Caco-2 (cell line): ENCODE measurements at regions not wholly inside any gene's neighbourhood (a gene's known extent, or its start where the extent isn't known, plus 50 kb on each side); places are given as distances from the start of the nearest gene placed in this dataset.

Experiments used
- BruUV-seq: library from RNA; stranded (reverse); fragments of 400-500 nt; replicated peaks from 2 replicates; lab custom pipeline; 2021; lab: Mats Ljungman, UMichigan
- CTCF ChIA-PET: fragments of 300-600 bp; sonication (Branson Sonifier 250); formaldehyde crosslinking; loops from one replicate; lab custom pipeline; 2022; ENCODE audit warnings: antibody characterized with exemption; lab: Charles Lee
- POLR2A ChIA-PET: fragments of 300-600 bp; sonication (Branson Sonifier 250); formaldehyde crosslinking; loops from one replicate; lab custom pipeline; 2022; ENCODE audit warnings: antibody characterized with exemption; lab: Charles Lee
- DNase-seq, 2 experiments: peaks; one replicate each; pipeline versions ENCODE4 v3.0.0 to v3.0.0-alpha.2; 2020 to 2022
- H3K27me3 ChIP-seq: replicated peaks from 2 replicates; pipeline ENCODE4 v1.6.0; 2011; ENCODE audit warnings: low read length; ENCODE audit not compliant: control insufficient read depth, insufficient read depth
- H3K36me3 ChIP-seq: 2 replicates; pipeline ENCODE4 v1.5.1; 2011; ENCODE audit warnings: low read length; ENCODE audit not compliant: control insufficient read depth, insufficient read depth
- H3K4me1 ChIP-seq: fragments of 250-450 bp; sonication (Bioruptor Pico); 2 replicates; pipeline ENCODE4 v1.5.1; 2020; ENCODE audit warnings: mild to moderate bottlenecking
- H3K4me3 ChIP-seq: 2 replicates; pipeline ENCODE4 v1.5.1; 2011; ENCODE audit warnings: low read depth, mild to moderate bottlenecking, control low read depth, low read length
- H3K9me3 ChIP-seq: fragments of 250-450 bp; sonication (Bioruptor Pico); 2 replicates; pipeline ENCODE4 v1.5.1; 2020; ENCODE audit warnings: mild to moderate bottlenecking, moderate library complexity
- H3K27ac Mint-ChIP-seq: one replicate; pipeline ENCODE4 v1.8.0; 2022; ENCODE audit warnings: mixed read lengths; ENCODE audit not compliant: unreplicated experiment
- H3K27me3 Mint-ChIP-seq: one replicate; pipeline ENCODE4 v1.8.0; 2022; ENCODE audit warnings: mixed read lengths; ENCODE audit not compliant: insufficient read depth, unreplicated experiment
- H3K36me3 Mint-ChIP-seq: one replicate; pipeline ENCODE4 v1.8.0; 2022; ENCODE audit warnings: mild to moderate bottlenecking, mixed read lengths; ENCODE audit not compliant: insufficient read depth, unreplicated experiment
- H3K4me1 Mint-ChIP-seq: one replicate; pipeline ENCODE4 v1.8.0; 2022; ENCODE audit warnings: low read depth, mixed read lengths; ENCODE audit not compliant: unreplicated experiment
- H3K4me3 Mint-ChIP-seq: one replicate; pipeline ENCODE4 v1.8.0; 2022; ENCODE audit warnings: mild to moderate bottlenecking, moderate library complexity, mixed read lengths; ENCODE audit not compliant: unreplicated experiment
- H3K9me3 Mint-ChIP-seq: one replicate; pipeline ENCODE4 v1.8.0; 2022; ENCODE audit warnings: mixed read lengths; ENCODE audit not compliant: unreplicated experiment
- intact Hi-C: fragments of 100-400 bp; cut with micrococcal nuclease; formaldehyde crosslinking; loops from one replicate; pipeline ENCODE4 v1.10.0; 2022; ENCODE audit not compliant: unreplicated experiment
- TF ChIP-seq, protein P1 (sequence below), 2 experiments: fragments of 200-600 bp in 1 of 2; IDR thresholded peaks; 1 replicate in 1 of 2; 2 replicates in 1 of 2; pipeline versions ENCODE4 v1.5.1 to v1.8.0; 2011 to 2022; ENCODE audit warnings: antibody characterized with exemption in 1 of 2, control low read depth in 1 of 2, inconsistent platforms in 1 of 2, low read depth in 1 of 2, low read length in 1 of 2, mild to moderate bottlenecking in 1 of 2, moderate library complexity in 1 of 2; ENCODE audit not compliant: insufficient read depth in 1 of 2, severe bottlenecking in 1 of 2, unreplicated experiment in 1 of 2

DNA sequence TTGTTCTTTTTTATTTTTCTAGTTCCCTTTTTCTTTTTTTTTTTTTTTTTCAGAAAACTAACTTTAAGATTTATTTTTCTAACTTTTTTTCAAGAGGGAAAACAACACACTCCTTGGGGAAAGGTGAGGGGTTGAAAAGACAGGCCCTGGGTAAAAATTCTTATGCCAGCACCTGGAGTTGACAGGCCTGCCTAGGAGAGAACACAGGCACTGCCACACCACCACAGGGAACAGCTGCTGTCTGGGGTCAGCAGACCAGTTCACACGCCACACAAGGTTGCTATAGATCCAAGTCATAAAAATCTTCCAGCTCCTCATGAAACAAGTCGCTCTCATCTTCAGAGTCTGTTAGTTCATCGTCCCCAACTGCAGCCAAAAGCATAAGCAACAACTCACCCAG, 246.4 kb downstream of the C12orf50 start:
- peaks cover 4% of the 10 kb centered on the region for H3K27me3 Mint-ChIP-seq
- H3K4me1 Mint-ChIP-seq = no peaks in the 10 kb centered on the region
- H3K4me3 ChIP-seq = no peak overlapping the region
- BruUV-seq = no TSS peak
- H3K36me3 Mint-ChIP-seq = peaks cover 4% of the 10 kb centered on the region
- intact Hi-C loops = no loop called here
- H3K27me3 ChIP-seq = no peaks in the 10 kb centered on the region
- ChIA-PET CTCF (no interaction called here), POLR2A (interaction anchor here (0.7 kb wide), 1 partner anchor 175 kb away, joined by 3 read pairs; no protein-coding TSS in a partner anchor)
- no peaks in the 10 kb centered on the region for H3K36me3 ChIP-seq
- no peaks in the 10 kb centered on the region for H3K4me1 ChIP-seq
- H3K4me3 Mint-ChIP-seq = no peak overlapping the region
- TF ChIP-seq, protein P1, sequence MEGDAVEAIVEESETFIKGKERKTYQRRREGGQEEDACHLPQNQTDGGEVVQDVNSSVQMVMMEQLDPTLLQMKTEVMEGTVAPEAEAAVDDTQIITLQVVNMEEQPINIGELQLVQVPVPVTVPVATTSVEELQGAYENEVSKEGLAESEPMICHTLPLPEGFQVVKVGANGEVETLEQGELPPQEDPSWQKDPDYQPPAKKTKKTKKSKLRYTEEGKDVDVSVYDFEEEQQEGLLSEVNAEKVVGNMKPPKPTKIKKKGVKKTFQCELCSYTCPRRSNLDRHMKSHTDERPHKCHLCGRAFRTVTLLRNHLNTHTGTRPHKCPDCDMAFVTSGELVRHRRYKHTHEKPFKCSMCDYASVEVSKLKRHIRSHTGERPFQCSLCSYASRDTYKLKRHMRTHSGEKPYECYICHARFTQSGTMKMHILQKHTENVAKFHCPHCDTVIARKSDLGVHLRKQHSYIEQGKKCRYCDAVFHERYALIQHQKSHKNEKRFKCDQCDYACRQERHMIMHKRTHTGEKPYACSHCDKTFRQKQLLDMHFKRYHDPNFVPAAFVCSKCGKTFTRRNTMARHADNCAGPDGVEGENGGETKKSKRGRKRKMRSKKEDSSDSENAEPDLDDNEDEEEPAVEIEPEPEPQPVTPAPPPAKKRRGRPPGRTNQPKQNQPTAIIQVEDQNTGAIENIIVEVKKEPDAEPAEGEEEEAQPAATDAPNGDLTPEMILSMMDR (IDR thresholded peaks at IDR 0.05; ENCODE audit: insufficient read depth in 1 of 2, low read depth in 1 of 2, low read length in 1 of 2, severe bottlenecking in 1 of 2, unreplicated experiment in 1 of 2) = no peak
- no peak for DNase-seq
- H3K27ac Mint-ChIP-seq = no peak overlapping the region
- H3K9me3 ChIP-seq = no peaks in the 10 kb centered on the region
- no peaks in the 10 kb centered on the region for H3K9me3 Mint-ChIP-seq

DNA sequence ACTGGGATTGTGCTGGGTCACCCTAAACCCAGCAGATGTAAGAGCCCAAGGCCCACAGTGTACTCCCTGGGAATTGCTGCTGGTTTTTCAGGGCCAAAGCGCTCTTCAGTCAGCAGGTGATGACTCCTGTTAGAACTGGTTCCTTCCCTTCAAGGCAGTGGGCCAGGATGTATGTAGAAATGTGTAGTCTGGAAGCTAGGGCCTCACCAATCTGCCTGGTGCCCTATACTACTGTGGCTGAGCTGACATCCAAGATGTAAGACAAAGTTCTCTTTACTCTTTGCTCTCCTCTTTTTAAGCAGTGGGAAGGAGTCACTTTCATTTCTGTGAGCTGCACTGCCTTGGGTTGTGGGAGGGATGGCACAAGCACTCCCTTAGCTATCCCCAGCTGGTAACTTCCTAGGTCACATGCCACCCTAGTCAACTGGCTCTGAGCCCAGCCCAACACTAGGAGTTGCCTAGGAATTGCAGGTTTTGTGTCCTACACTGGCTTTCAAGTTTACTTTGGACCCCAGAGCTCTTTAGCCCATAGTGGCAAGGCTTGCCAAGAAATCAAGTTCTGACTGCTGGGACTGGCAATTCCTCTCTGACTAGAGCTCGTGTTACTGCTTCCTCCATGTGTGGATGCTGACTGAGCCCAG, 249.2 kb downstream of the C12orf50 start:
- no peaks in the 10 kb centered on the region for H3K27me3 ChIP-seq
- H3K27ac Mint-ChIP-seq = no peak overlapping the region
- H3K9me3 Mint-ChIP-seq = no peaks in the 10 kb centered on the region
- no peaks in the 10 kb centered on the region for H3K4me1 Mint-ChIP-seq
- DNase-seq = no peak
- no peaks in the 10 kb centered on the region for H3K9me3 ChIP-seq
- H3K36me3 ChIP-seq = no peaks in the 10 kb centered on the region
- H3K4me3 ChIP-seq = no peak overlapping the region
- no peaks in the 10 kb centered on the region for H3K4me1 ChIP-seq
- TF ChIP-seq, protein P1 (IDR thresholded peaks at IDR 0.05; ENCODE audit: insufficient read depth in 1 of 2, low read depth in 1 of 2, low read length in 1 of 2, severe bottlenecking in 1 of 2, unreplicated experiment in 1 of 2) = no peak
- no peak overlapping the region for H3K4me3 Mint-ChIP-seq
- peaks cover 4% of the 10 kb centered on the region for H3K27me3 Mint-ChIP-seq
- BruUV-seq = no TSS peak
- H3K36me3 Mint-ChIP-seq = no peaks in the 10 kb centered on the region
- ChIA-PET CTCF (no interaction called here), POLR2A (no interaction called here)
- intact Hi-C loops = no loop called here

DNA sequence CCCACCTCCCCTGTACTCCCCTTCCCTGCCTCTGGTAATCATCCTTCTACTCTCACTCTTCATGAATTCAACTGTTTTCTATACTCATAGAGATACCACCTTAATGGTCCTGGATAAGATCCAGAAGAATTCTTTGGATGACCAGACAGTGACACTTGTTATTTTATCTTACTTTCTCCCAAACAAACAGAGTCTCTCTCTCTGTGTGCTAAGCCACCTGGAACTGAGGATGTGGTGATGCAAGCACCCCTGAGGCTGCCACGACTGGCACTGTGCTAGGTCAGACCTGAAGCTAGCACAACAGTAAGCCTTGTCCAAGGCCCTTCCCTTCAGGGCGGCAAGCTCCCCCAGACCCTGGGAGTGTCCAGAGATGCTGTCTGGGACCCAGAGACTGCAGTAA, 250.2 kb downstream of the C12orf50 start:
- no TSS peak for BruUV-seq
- TF ChIP-seq, protein P1 (IDR thresholded peaks at IDR 0.05; ENCODE audit: insufficient read depth in 1 of 2, low read depth in 1 of 2, low read length in 1 of 2, severe bottlenecking in 1 of 2, unreplicated experiment in 1 of 2) = no peak
- CTCF ChIA-PET = no interaction called here

More for the DNA sequence above, 250.2 kb downstream of the C12orf50 start:
- H3K4me3 ChIP-seq = no peak overlapping the region
- POLR2A ChIA-PET = no interaction called here
- no peak overlapping the region for H3K4me3 Mint-ChIP-seq
- H3K4me1 Mint-ChIP-seq = no peaks in the 10 kb centered on the region
- H3K27me3 ChIP-seq = no peaks in the 10 kb centered on the region
- H3K36me3 ChIP-seq = no peaks in the 10 kb centered on the region
- no peaks in the 10 kb centered on the region for H3K4me1 ChIP-seq
- intact Hi-C loops = no loop called here
- DNase-seq = no peak
- H3K9me3 ChIP-seq = no peaks in the 10 kb centered on the region
- H3K36me3 Mint-ChIP-seq = no peaks in the 10 kb centered on the region
- no peak overlapping the region for H3K27ac Mint-ChIP-seq
- H3K27me3 Mint-ChIP-seq = peaks cover 4% of the 10 kb centered on the region
- no peaks in the 10 kb centered on the region for H3K9me3 Mint-ChIP-seq
